ENCODE measurements at regions not wholly inside any gene's neighbourhood (a gene's known extent, or its start where the extent isn't known, plus 50 kb on each side); places are given as distances from the start of the nearest gene placed in this dataset.

- ChIA-PET POLR2A (no interaction called here), CTCF (no interaction called here)
- Mint-ChIP-seq H3K36me3 (no peaks in the 10 kb centered on the region), H3K4me1 (ENCODE audit: low read depth) (no peaks in the 10 kb centered on the region), H3K4me3 (no peak overlapping the region), H3K27me3 (no peaks in the 10 kb centered on the region), H3K27ac (no peak overlapping the region), H3K9me3 (peaks cover 2% of the 10 kb centered on the region)
- intact Hi-C loops (cut with micrococcal nuclease): no loop called here
- no peak for DNase-seq
These were observed 262.5 kb upstream of the ST6GAL2 start for GRCh38 chr2:107148496-107148895.

- no peak for DNase-seq
- intact Hi-C loops (cut with micrococcal nuclease): no loop called here
- POLR2A ChIA-PET: no interaction called here
- Mint-ChIP-seq H3K9me3 (no peaks in the 10 kb centered on the region), H3K4me1 (ENCODE audit: low read depth) (no peaks in the 10 kb centered on the region), H3K4me3 (no peak overlapping the region), H3K36me3 (no peaks in the 10 kb centered on the region), H3K27ac (no peak overlapping the region), H3K27me3 (no peaks in the 10 kb centered on the region)
- CTCF ChIA-PET: no interaction called here
These were observed 274.8 kb upstream of the ST6GAL2 start for GRCh38 chr2:107160640-107161239.

GRCh38 chr2:107168141-107168540, 282.2 kb upstream of the ST6GAL2 start:
- Mint-ChIP-seq H3K4me1 (ENCODE audit: low read depth) (no peaks in the 10 kb centered on the region), H3K27me3 (no peaks in the 10 kb centered on the region), H3K4me3 (no peak overlapping the region), H3K27ac (no peak overlapping the region), H3K9me3 (no peaks in the 10 kb centered on the region), H3K36me3 (no peaks in the 10 kb centered on the region)
- DNase-seq: no peak
- intact Hi-C loops (cut with micrococcal nuclease): no loop called here
- ChIA-PET POLR2A (no interaction called here), CTCF (interaction anchor here (0.5 kb wide), 1 partner anchor 233 kb away, joined by 3 read pairs; no protein-coding TSS in a partner anchor)

GRCh38 chr2:107174171-107174570, 288.2 kb upstream of the ST6GAL2 start:
- Mint-ChIP-seq H3K27me3 (no peaks in the 10 kb centered on the region), H3K9me3 (no peaks in the 10 kb centered on the region), H3K27ac (no peak overlapping the region), H3K36me3 (no peaks in the 10 kb centered on the region), H3K4me1 (ENCODE audit: low read depth) (no peaks in the 10 kb centered on the region), H3K4me3 (no peak overlapping the region)
- intact Hi-C loops (cut with micrococcal nuclease): no loop called here
- CTCF ChIA-PET: no interaction called here
- POLR2A ChIA-PET: no interaction called here
- DNase-seq: no peak

- DNase-seq: no peak
- no peaks in the 10 kb centered on the region for H3K27me3 Mint-ChIP-seq
- intact Hi-C loops (cut with micrococcal nuclease): no loop called here
- ChIA-PET CTCF (no interaction called here), POLR2A (no interaction called here)
- no peak overlapping the region for H3K4me3 Mint-ChIP-seq
- H3K9me3 Mint-ChIP-seq: no peaks in the 10 kb centered on the region
- H3K36me3 Mint-ChIP-seq: no peaks in the 10 kb centered on the region
- no peak overlapping the region for H3K27ac Mint-ChIP-seq
- no peaks in the 10 kb centered on the region for H3K4me1 Mint-ChIP-seq (ENCODE audit: low read depth)
These were observed 297.0 kb upstream of the ST6GAL2 start for GRCh38 chr2:107182981-107183380.

- Mint-ChIP-seq H3K27ac (no peak overlapping the region), H3K4me1 (ENCODE audit: low read depth) (no peaks in the 10 kb centered on the region), H3K27me3 (no peaks in the 10 kb centered on the region), H3K4me3 (no peak overlapping the region), H3K9me3 (no peaks in the 10 kb centered on the region), H3K36me3 (no peaks in the 10 kb centered on the region)
- CTCF ChIA-PET: no interaction called here
- intact Hi-C loops (cut with micrococcal nuclease): no loop called here
- no peak for DNase-seq
- POLR2A ChIA-PET: no interaction called here
These were observed 301.9 kb upstream of the ST6GAL2 start for GRCh38 chr2:107187870-107188269.

GRCh38 chr2:107195631-107196030, 309.7 kb upstream of the ST6GAL2 start:
- no peak overlapping the region for H3K4me3 Mint-ChIP-seq
- no peaks in the 10 kb centered on the region for H3K36me3 Mint-ChIP-seq
- intact Hi-C loops (cut with micrococcal nuclease): no loop called here
- no peak overlapping the region for H3K27ac Mint-ChIP-seq
- no peak for DNase-seq
- H3K27me3 Mint-ChIP-seq: no peaks in the 10 kb centered on the region
- H3K9me3 Mint-ChIP-seq: peaks cover 3% of the 10 kb centered on the region
- POLR2A ChIA-PET: no interaction called here
- CTCF ChIA-PET: no interaction called here
- no peaks in the 10 kb centered on the region for H3K4me1 Mint-ChIP-seq (ENCODE audit: low read depth)

GRCh38 chr2:107197594-107198294, 311.8 kb upstream of the ST6GAL2 start:
- Mint-ChIP-seq H3K27ac (no peak overlapping the region), H3K4me3 (no peak overlapping the region), H3K4me1 (ENCODE audit: low read depth) (no peaks in the 10 kb centered on the region), H3K27me3 (no peaks in the 10 kb centered on the region), H3K9me3 (peaks cover 3% of the 10 kb centered on the region), H3K36me3 (no peaks in the 10 kb centered on the region)
- no peak for DNase-seq
- POLR2A ChIA-PET: no interaction called here
- CTCF ChIA-PET: no interaction called here
- intact Hi-C loops (cut with micrococcal nuclease): no loop called here

GRCh38 chr2:107202962-107203591, 317.1 kb upstream of the ST6GAL2 start:
- DNase-seq: no peak
- ChIA-PET POLR2A (no interaction called here), CTCF (no interaction called here)
- H3K4me3 Mint-ChIP-seq: no peak overlapping the region
- no peaks in the 10 kb centered on the region for H3K27me3 Mint-ChIP-seq
- intact Hi-C loops (cut with micrococcal nuclease): no loop called here
- no peaks in the 10 kb centered on the region for H3K36me3 Mint-ChIP-seq
- no peak overlapping the region for H3K27ac Mint-ChIP-seq
- H3K4me1 Mint-ChIP-seq (ENCODE audit: low read depth): no peaks in the 10 kb centered on the region
- H3K9me3 Mint-ChIP-seq: no peaks in the 10 kb centered on the region

- no peaks in the 10 kb centered on the region for H3K9me3 Mint-ChIP-seq
- no peak overlapping the region for H3K4me3 Mint-ChIP-seq
- no peaks in the 10 kb centered on the region for H3K4me1 Mint-ChIP-seq (ENCODE audit: low read depth)
- H3K27me3 Mint-ChIP-seq: no peaks in the 10 kb centered on the region
- ChIA-PET POLR2A (no interaction called here), CTCF (interaction anchor here (0.6 kb wide), 1 partner anchor 754 kb away, joined by 3 read pairs; no protein-coding TSS in a partner anchor)
- H3K27ac Mint-ChIP-seq: no peak overlapping the region
- no peaks in the 10 kb centered on the region for H3K36me3 Mint-ChIP-seq
- no peak for DNase-seq
- intact Hi-C loops (cut with micrococcal nuclease): no loop called here
These were observed 329.7 kb upstream of the ST6GAL2 start for GRCh38 chr2:107215401-107216350.

- Mint-ChIP-seq H3K4me1 (ENCODE audit: low read depth) (no peaks in the 10 kb centered on the region), H3K9me3 (no peaks in the 10 kb centered on the region), H3K4me3 (no peak overlapping the region), H3K27ac (no peak overlapping the region), H3K27me3 (no peaks in the 10 kb centered on the region), H3K36me3 (no peaks in the 10 kb centered on the region)
- ChIA-PET CTCF (no interaction called here), POLR2A (no interaction called here)
- DNase-seq: no peak
- intact Hi-C loops (cut with micrococcal nuclease): no loop called here
These were observed 332.2 kb upstream of the ST6GAL2 start for GRCh38 chr2:107218208-107218607.

GRCh38 chr2:107222466-107222865, 336.5 kb upstream of the ST6GAL2 start:
- CTCF ChIA-PET: no interaction called here
- Mint-ChIP-seq H3K36me3 (no peaks in the 10 kb centered on the region), H3K27ac (no peak overlapping the region), H3K27me3 (no peaks in the 10 kb centered on the region), H3K9me3 (no peaks in the 10 kb centered on the region), H3K4me3 (no peak overlapping the region), H3K4me1 (ENCODE audit: low read depth) (no peaks in the 10 kb centered on the region)
- no peak for DNase-seq
- POLR2A ChIA-PET: no interaction called here
- intact Hi-C loops (cut with micrococcal nuclease): no loop called here
